Sigmoid colon (tissue), 4 donors: ENCODE measurements at regions not wholly inside any gene's neighbourhood (a gene's known extent, or its start where the extent isn't known, plus 50 kb on each side); places are given as distances from the start of the nearest gene placed in this dataset.

Experiments used
- CTCF ChIP-seq, 4 experiments: fragments of 450-650 bp in 3 of 4; fragments of 200-600 bp in 1 of 4; IDR thresholded peaks; one replicate each; pipeline ENCODE4 v1.5.1; 2016 to 2019; ENCODE audit warnings: antibody characterized with exemption in 4 of 4, mild to moderate bottlenecking in 3 of 4, moderate library complexity in 2 of 4
- POLR2A ChIP-seq, 2 donors: fragments of 450-650 bp; IDR thresholded peaks; one replicate each; pipeline ENCODE4 v1.6.1; 2016; ENCODE audit warnings: antibody characterized with exemption in 2 of 2, mild to moderate bottlenecking in 2 of 2, moderate library complexity in 2 of 2
- POLR2AphosphoS5 ChIP-seq, 4 donors: sonication (generic); formaldehyde crosslinking; IDR thresholded peaks; one replicate each; pipeline ENCODE4 v1.6.1; 2017; ENCODE audit warnings: antibody characterized with exemption in 4 of 4

GRCh38 chr4:164617426-164617825, 136.5 kb upstream of the SMIM31 start:
- no peak for TF ChIP-seq POLR2AphosphoS5 (IDR thresholded peaks at IDR 0.05)
- TF ChIP-seq POLR2A (IDR thresholded peaks at IDR 0.05) = no peak
- no peak for TF ChIP-seq CTCF (IDR thresholded peaks at IDR 0.05)
